Common myeloid progenitor, CD34-positive (primary cell): ENCODE measurements at regions not wholly inside any gene's neighbourhood (a gene's known extent, or its start where the extent isn't known, plus 50 kb on each side); places are given as distances from the start of the nearest gene placed in this dataset.

Source experiments
- CTCF ChIA-PET: fragments of 350-600 bp; sonication (Branson Sonifier 250); formaldehyde crosslinking; loops from one replicate; lab custom pipeline; 2021; ENCODE audit warnings: antibody characterized with exemption; lab: Charles Lee
- POLR2A ChIA-PET: fragments of 350-600 bp; sonication (Branson Sonifier 250); formaldehyde crosslinking; loops from one replicate; lab custom pipeline; 2021; ENCODE audit warnings: antibody characterized with exemption; lab: Charles Lee
- DNase-seq, 3 donors: peaks; one replicate each; pipeline versions ENCODE4 v3.0.0 to v3.0.0-alpha.2; 2013
- H3K27ac ChIP-seq, 2 experiments: 1 replicate in 1 of 2; 2 replicates in 1 of 2; pipeline ENCODE4 v1.7.0; 2013; ENCODE audit warnings: inconsistent platforms in 2 of 2, low read length in 2 of 2, mild to moderate bottlenecking in 2 of 2, low read depth in 1 of 2, moderate library complexity in 1 of 2; ENCODE audit not compliant: severe bottlenecking in 2 of 2, insufficient read depth in 1 of 2, poor library complexity in 1 of 2
- H3K27me3 ChIP-seq, 5 experiments: replicated peaks in 2 of 5; 1 replicate in 3 of 5; 2 replicates in 2 of 5; pipeline versions ENCODE4 v1.6.1 to v1.7.0; 2013; ENCODE audit warnings: low read length in 4 of 5, mild to moderate bottlenecking in 2 of 5, moderate library complexity in 2 of 5, inconsistent platforms in 1 of 5; ENCODE audit not compliant: insufficient read depth in 5 of 5, control insufficient read depth in 4 of 5
- H3K36me3 ChIP-seq, 4 experiments: 1 replicate in 2 of 4; 2 replicates in 2 of 4; pipeline versions ENCODE4 v1.6.1 to v1.7.0; 2013; ENCODE audit warnings: low read length in 3 of 4, control low read depth in 1 of 4, mild to moderate bottlenecking in 1 of 4; ENCODE audit not compliant: control insufficient read depth in 4 of 4, insufficient read depth in 4 of 4
- H3K4me1 ChIP-seq, 4 experiments: 1 replicate in 3 of 4; 2 replicates in 1 of 4; pipeline versions ENCODE4 v1.6.1 to v1.7.1; 2013; ENCODE audit warnings: low read length in 3 of 4, mild to moderate bottlenecking in 3 of 4, control low read depth in 1 of 4, inconsistent platforms in 1 of 4, moderate library complexity in 1 of 4; ENCODE audit not compliant: control insufficient read depth in 4 of 4, insufficient read depth in 4 of 4; ENCODE audit errors: control extremely low read depth in 1 of 4
- H3K4me3 ChIP-seq, 7 experiments: 1 replicate in 4 of 7; 2 replicates in 3 of 7; pipeline versions ENCODE4 v1.5.1 to v1.7.0; 2013; ENCODE audit warnings: mild to moderate bottlenecking in 7 of 7, low read length in 6 of 7, moderate library complexity in 6 of 7, inconsistent platforms in 2 of 7, low read depth in 2 of 7, control low read depth in 1 of 7; ENCODE audit not compliant: insufficient read depth in 4 of 7, control insufficient read depth in 1 of 7; ENCODE audit errors: extremely low read depth in 1 of 7
- H3K9me3 ChIP-seq, 5 experiments: 1 replicate in 4 of 5; 2 replicates in 1 of 5; pipeline versions ENCODE4 v1.6.1 to v1.7.1; 2013; ENCODE audit warnings: low read length in 4 of 5, mild to moderate bottlenecking in 2 of 5, inconsistent platforms in 1 of 5, low read depth in 1 of 5, moderate library complexity in 1 of 5; ENCODE audit not compliant: control insufficient read depth in 4 of 5, insufficient read depth in 2 of 5; ENCODE audit errors: control extremely low read depth in 1 of 5
- WGBS: methylation state at CpG from one replicate; pipeline ENCODE4 v1.1.5; 2013; ENCODE audit not compliant: insufficient coverage; 5-methylcytosine and 5-hydroxymethylcytosine counted together

DNA sequence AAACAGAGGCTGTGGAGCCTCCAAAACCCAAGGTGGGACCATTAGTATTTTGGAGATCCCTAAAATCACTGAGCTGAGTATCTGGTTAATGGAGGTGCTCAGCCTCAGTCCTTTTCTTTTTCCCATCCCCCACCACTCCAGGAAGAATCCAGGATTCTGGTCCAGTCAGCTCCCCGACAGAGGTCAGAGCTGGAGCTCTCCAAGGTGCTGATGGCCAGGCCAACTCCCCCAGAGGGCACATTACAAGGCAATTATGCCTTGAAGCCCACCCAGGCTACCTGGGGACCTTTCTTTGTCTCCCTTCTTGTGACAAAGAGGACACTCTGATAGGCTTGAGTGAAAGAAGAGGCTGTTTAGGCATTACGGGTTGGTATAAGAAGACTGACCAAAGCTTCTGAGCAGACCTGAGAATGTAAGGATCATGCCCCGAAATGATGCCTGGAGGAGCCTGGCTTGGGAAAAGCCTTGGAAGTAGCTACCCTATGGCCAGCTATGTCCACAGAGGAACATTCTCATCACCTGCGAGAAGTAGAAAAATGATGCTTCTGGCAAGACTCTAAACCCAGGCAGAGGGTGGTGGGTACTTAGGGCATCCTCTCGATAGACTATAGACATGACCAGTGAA lies 102.5 kb upstream of the LDAH start:
- CTCF ChIA-PET, result no interaction called here
- Histone ChIP-seq H3K9me3 (peaks cover 0 to 9% (median 0%) of the 10 kb centered on the region in 5 experiments), H3K27me3 (peaks cover 0 to 1% (median 0%) of the 10 kb centered on the region in 5 experiments), H3K4me1 (no peaks in the 10 kb centered on the region), H3K27ac (no peak overlapping the region), H3K36me3 (no peaks in the 10 kb centered on the region), H3K4me3 (no peak overlapping the region)
- POLR2A ChIA-PET, result no interaction called here
- DNase-seq, result peak in 2 of 3 donors; percentile 4
- 78% methylated on average over 5 of the region's 5 CpGs for WGBS

- H3K27me3 ChIP-seq, result peaks cover 0 to 10% (median 0%) of the 10 kb centered on the region in 5 experiments
- no peak overlapping the region for H3K4me3 ChIP-seq
- H3K27ac ChIP-seq, result no peak overlapping the region
- CTCF ChIA-PET, result no interaction called here
- H3K4me1 ChIP-seq, result no peaks in the 10 kb centered on the region
- POLR2A ChIA-PET, result no interaction called here
- DNase-seq, result no peak
- WGBS, result 69% methylated on average over 5 of the region's 8 CpGs
- no peaks in the 10 kb centered on the region for H3K9me3 ChIP-seq
- no peaks in the 10 kb centered on the region for H3K36me3 ChIP-seq
These were observed 96.4 kb upstream of the LDAH start for GRCh38 chr2:20919297-20919800.

DNA sequence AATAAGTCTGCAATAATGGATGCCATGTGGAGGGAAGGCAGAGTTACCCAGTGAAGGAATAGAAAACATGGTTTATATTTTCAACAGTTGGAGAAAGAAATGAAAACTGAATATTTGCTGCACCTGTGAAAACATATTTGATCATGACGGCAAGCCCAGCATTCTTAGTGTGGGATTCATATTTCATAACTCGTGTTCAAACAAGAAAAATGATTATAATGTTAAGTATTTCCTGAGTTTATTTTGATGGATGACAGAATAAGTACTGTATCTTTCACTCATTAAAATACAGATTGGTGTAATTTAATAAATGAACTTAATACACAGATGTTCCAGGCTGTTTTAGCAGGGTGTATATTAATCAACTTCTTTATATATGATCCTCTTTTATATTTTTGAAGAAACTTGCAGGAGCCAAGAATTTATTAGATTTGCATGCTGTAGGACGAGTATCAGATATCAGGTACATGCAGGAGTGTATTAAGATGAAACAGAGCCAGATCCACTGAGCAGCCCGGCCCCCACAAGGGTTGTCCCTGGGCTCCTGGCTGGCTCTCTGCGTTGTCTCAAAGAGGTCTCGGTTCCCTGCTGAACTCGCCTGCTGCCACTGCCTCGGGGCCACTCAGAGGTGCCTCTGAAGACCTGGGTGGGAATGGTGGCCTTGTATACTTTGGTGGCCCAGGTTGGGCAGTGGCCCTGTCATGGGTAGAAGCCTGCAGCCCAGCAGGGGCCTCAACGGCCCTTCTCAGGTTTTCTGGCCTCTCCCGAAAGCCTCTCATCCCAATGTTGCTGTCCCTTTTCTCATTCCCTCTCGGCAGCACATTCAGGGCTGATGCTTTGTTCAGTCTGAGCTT lies 95.0 kb upstream of the LDAH start:
- Histone ChIP-seq H3K4me1 (no peaks in the 10 kb centered on the region), H3K27me3 (peaks cover 0 to 14% (median 0%) of the 10 kb centered on the region in 5 experiments), H3K9me3 (no peaks in the 10 kb centered on the region), H3K36me3 (no peaks in the 10 kb centered on the region), H3K4me3 (no peak overlapping the region), H3K27ac (no peak overlapping the region)
- ChIA-PET CTCF (no interaction called here), POLR2A (no interaction called here)
- WGBS, result 86% methylated on average over 6 of the region's 11 CpGs
- DNase-seq, result no peak

DNA sequence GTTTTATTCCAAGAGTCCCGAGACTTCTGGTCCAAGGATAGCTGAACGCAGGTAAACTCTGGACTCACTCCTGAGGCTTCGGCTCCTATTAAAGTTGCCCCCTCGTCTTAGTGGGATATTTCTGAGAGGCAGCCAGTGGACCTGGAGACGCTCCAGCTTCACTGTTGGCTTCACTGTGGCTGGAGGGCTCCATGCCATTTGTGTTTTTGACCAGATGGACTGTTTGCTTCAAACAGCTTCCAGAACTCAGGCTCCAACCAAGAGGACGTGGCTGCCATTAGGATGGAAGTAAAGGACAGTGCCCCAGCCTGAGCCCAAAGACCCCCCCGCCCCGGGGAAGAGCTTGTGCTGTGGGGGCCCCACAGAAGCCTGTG lies 94.4 kb upstream of the LDAH start:
- Histone ChIP-seq H3K4me1 (no peaks in the 10 kb centered on the region), H3K27me3 (peaks cover 0 to 16% (median 2%) of the 10 kb centered on the region in 5 experiments), H3K4me3 (no peak overlapping the region), H3K9me3 (no peaks in the 10 kb centered on the region), H3K27ac (no peak overlapping the region), H3K36me3 (no peaks in the 10 kb centered on the region)
- POLR2A ChIA-PET, result no interaction called here
- DNase-seq, result no peak
- WGBS, result 89% methylated on average over 8 of the region's 8 CpGs
- CTCF ChIA-PET, result interaction anchor here (1.2 kb wide), 1 partner anchor 9 kb away, joined by 3 read pairs; no protein-coding TSS in a partner anchor

GRCh38 chr2:20916604-20917286 lies 93.8 kb upstream of the LDAH start:
- ChIA-PET POLR2A (no interaction called here), CTCF (interaction anchor here (1.2 kb wide), 1 partner anchor 8 kb away, joined by 3 read pairs; no protein-coding TSS in a partner anchor)
- H3K4me3 ChIP-seq, result no peak overlapping the region
- no peaks in the 10 kb centered on the region for H3K4me1 ChIP-seq
- no peaks in the 10 kb centered on the region for H3K36me3 ChIP-seq
- H3K9me3 ChIP-seq, result no peaks in the 10 kb centered on the region
- no peak for DNase-seq
- H3K27me3 ChIP-seq, result peaks cover 0 to 20% (median 2%) of the 10 kb centered on the region in 5 experiments
- H3K27ac ChIP-seq, result no peak overlapping the region
- 74% methylated on average over 7 of the region's 7 CpGs for WGBS

- H3K36me3 ChIP-seq, result no peaks in the 10 kb centered on the region
- no peaks in the 10 kb centered on the region for H3K9me3 ChIP-seq
- H3K27ac ChIP-seq, result no peak overlapping the region
- ChIA-PET CTCF (no interaction called here), POLR2A (no interaction called here)
- H3K27me3 ChIP-seq, result peaks cover 0 to 20% (median 2%) of the 10 kb centered on the region in 5 experiments
- no peaks in the 10 kb centered on the region for H3K4me1 ChIP-seq
- H3K4me3 ChIP-seq, result no peak overlapping the region
- WGBS, result 74% methylated on average over 4 of the region's 4 CpGs
- DNase-seq, result no peak
These were observed 92.4 kb upstream of the LDAH start for GRCh38 chr2:20915271-20915670.
